GM12878 (cell line): ENCODE measurements at regions not wholly inside any gene's neighbourhood (a gene's known extent, or its start where the extent isn't known, plus 50 kb on each side); places are given as distances from the start of the nearest gene placed in this dataset.

Source experiments
- EZH2 ChIP-seq: IDR thresholded peaks from 2 replicates; pipeline ENCODE4 v1.6.1; 2012; ENCODE audit warnings: low read depth, mild to moderate bottlenecking, control low read depth, inconsistent platforms, low read length, borderline replicate concordance; ENCODE audit not compliant: control insufficient read depth
- JUNB ChIP-seq: IDR thresholded peaks from 2 replicates; pipeline ENCODE4 v1.6.1; 2016; ENCODE audit warnings: antibody characterized with exemption, mild to moderate bottlenecking
- SPI1 ChIP-seq: IDR thresholded peaks from 2 replicates; pipeline ENCODE4 v1.6.1; 2011; ENCODE audit warnings: low read depth, mild to moderate bottlenecking, low read length, moderate library complexity, borderline replicate concordance; ENCODE audit not compliant: insufficient read depth

DNA sequence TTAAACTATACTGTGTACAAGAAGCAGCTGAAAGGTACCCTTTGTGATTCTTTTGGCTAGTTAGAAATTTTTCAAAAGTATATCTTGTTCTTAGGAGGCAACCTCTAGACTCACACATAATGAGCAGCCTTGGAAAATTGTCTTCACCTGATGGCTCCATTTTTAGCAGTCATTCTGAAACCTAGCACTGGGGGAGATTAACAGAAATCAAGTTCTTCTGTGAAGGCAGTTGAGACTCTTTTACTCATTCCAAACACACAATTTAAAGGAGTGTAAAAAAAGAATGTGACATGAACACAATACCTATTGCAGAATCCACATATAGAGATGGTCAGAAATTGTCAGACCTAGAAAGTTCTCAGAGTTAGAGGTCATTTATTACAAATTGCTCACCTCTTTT, 197.7 kb downstream of the UBE2E3 start:
- TF ChIP-seq EZH2 (no peak), SPI1 (no peak), JUNB (peak; percentile 69)
